ENCODE measurements at regions not wholly inside any gene's neighbourhood (a gene's known extent, or its start where the extent isn't known, plus 50 kb on each side); places are given as distances from the start of the nearest gene placed in this dataset.

DNA sequence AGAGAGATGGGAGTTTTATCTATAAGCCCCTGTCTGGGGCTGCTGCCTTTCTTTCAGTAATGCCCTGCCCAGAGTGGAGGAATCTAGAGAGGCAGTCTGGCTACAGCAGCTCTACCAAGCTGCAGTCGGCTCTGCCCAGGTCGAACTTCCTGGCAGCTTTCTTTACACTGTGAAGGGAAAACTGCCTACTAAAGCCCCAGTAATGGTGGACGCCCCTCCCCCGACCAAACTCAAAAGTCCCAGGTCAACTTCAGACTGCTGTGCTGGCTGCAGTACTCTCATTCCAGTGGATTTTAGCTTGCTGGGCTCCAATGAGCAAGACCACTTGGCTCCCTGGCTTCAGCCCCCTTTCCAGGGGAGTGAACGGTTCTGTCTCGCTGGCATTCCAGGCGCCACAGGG lies 65.9 kb upstream of the RARB start:
- Histone ChIP-seq H3K9me3 (peaks cover 3% of the 10 kb centered on the region), H3K4me3 (no peak overlapping the region), H3K4me1 (ENCODE audit: low read depth) (no peaks in the 10 kb centered on the region), H3K36me3 (ENCODE audit: low read depth) (no peaks in the 10 kb centered on the region)
- ATAC-seq (no peak), DNase-seq (no peak)
- intact Hi-C loops (cut with DNase I, micrococcal nuclease), result no loop called here
- TF ChIP-seq, protein P1, sequence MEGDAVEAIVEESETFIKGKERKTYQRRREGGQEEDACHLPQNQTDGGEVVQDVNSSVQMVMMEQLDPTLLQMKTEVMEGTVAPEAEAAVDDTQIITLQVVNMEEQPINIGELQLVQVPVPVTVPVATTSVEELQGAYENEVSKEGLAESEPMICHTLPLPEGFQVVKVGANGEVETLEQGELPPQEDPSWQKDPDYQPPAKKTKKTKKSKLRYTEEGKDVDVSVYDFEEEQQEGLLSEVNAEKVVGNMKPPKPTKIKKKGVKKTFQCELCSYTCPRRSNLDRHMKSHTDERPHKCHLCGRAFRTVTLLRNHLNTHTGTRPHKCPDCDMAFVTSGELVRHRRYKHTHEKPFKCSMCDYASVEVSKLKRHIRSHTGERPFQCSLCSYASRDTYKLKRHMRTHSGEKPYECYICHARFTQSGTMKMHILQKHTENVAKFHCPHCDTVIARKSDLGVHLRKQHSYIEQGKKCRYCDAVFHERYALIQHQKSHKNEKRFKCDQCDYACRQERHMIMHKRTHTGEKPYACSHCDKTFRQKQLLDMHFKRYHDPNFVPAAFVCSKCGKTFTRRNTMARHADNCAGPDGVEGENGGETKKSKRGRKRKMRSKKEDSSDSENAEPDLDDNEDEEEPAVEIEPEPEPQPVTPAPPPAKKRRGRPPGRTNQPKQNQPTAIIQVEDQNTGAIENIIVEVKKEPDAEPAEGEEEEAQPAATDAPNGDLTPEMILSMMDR (IDR thresholded peaks at IDR 0.05), result no peak

DNA sequence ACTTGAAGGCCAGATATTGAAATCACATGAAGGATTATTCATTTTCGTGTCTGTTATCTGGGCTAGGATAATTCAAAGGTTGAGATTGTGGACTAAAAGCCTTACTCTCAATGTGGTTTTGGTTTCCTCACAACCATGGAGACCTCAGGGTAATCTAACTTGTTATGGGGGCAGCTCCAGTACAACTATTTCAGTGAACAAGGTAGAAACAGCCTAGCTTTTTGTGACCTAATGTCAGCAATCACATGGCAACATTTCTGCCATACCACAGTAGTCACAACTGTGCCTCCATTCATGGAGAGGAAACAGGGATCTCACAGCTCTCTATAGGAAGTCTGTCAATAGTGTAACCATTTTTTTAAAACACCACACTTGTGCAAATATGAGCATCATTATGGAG lies 62.4 kb upstream of the RARB start:
- intact Hi-C loops (cut with DNase I, micrococcal nuclease), result no loop called here
- Histone ChIP-seq H3K4me1 (ENCODE audit: low read depth) (no peaks in the 10 kb centered on the region), H3K4me3 (no peak overlapping the region), H3K36me3 (ENCODE audit: low read depth) (no peaks in the 10 kb centered on the region), H3K9me3 (no peaks in the 10 kb centered on the region)
- DNase-seq (no peak), ATAC-seq (no peak)
- TF ChIP-seq, protein P1 (IDR thresholded peaks at IDR 0.05), result no peak

DNA sequence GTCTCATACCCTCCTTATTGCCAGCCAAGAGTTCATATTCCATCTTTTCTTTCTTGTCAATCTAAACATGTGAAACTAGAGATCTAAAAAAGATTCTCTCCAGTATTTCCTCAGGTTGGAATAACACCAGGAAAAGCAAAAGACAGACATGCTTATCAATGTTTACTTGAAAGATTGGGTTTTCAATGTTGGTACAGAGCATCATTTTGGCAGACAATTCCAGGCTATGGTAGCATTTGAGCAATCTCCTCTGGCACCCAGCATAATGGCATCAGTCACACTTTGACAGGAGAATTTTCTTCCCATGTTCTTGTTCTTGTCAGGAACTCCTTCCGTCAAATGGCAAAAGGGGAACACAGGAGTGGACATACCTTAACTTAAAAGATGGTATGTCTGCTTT lies 61.0 kb upstream of the RARB start:
- TF ChIP-seq, protein P1 (IDR thresholded peaks at IDR 0.05), result no peak

DNA sequence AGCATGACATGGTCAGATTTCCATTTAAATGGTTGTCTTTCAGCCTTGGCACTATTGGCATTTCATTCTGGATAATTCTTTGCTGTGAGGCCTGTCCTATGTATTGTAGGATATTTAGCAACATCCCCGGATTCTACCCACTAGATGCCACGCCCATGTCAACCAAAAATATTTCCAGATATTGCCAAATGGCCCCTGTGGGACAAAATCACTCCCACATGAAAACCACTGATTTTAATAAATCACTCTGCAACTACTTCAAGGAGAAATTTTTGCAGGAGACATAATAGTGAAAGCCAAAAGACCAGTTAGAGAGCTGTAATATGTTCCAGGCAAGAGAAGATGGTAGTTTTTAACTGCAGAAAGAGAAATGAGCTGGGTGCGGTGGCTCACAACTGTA lies 55.9 kb upstream of the RARB start:
- Histone ChIP-seq H3K4me3 (no peak overlapping the region), H3K9me3 (no peaks in the 10 kb centered on the region), H3K36me3 (ENCODE audit: low read depth) (no peaks in the 10 kb centered on the region), H3K4me1 (ENCODE audit: low read depth) (no peaks in the 10 kb centered on the region)
- DNase-seq, result no peak
- TF ChIP-seq, protein P1 (IDR thresholded peaks at IDR 0.05), result no peak
- intact Hi-C loops (cut with DNase I, micrococcal nuclease), result no loop called here
- no peak for ATAC-seq

More for the DNA sequence above, 61.0 kb upstream of the RARB start:
- intact Hi-C loops (cut with DNase I, micrococcal nuclease), result no loop called here
- ATAC-seq (no peak), DNase-seq (no peak)
- no peaks in the 10 kb centered on the region for H3K4me1 ChIP-seq (ENCODE audit: low read depth)
- no peaks in the 10 kb centered on the region for H3K9me3 ChIP-seq
- H3K36me3 ChIP-seq (ENCODE audit: low read depth), result no peaks in the 10 kb centered on the region
- no peak overlapping the region for H3K4me3 ChIP-seq

DNA sequence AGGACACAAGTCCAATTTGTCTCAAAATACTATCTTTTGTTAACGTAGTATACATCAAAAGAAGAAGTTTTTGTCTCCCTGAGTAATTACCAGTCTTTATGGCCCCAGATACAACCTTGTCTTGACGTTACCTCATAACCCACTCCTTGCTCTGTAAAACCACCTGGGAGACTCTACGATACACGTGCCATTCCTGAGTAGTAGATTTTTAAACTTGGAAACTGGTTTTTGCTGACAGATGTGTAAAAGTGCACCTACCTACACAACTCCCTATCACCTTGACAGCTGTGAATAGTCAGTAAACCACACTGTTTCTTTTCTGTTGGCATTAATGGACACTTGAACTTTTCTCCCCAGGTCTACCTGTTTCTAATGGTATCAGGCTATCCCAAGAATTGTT lies 51.7 kb upstream of the RARB start:
- DNase-seq, result no peak
- TF ChIP-seq, protein P1 (IDR thresholded peaks at IDR 0.05), result no peak
- intact Hi-C loops (cut with DNase I, micrococcal nuclease), result no loop called here
- Histone ChIP-seq H3K9me3 (no peaks in the 10 kb centered on the region), H3K36me3 (ENCODE audit: low read depth) (no peaks in the 10 kb centered on the region), H3K4me1 (ENCODE audit: low read depth) (no peaks in the 10 kb centered on the region), H3K4me3 (no peak overlapping the region)
- no peak for ATAC-seq

DNA sequence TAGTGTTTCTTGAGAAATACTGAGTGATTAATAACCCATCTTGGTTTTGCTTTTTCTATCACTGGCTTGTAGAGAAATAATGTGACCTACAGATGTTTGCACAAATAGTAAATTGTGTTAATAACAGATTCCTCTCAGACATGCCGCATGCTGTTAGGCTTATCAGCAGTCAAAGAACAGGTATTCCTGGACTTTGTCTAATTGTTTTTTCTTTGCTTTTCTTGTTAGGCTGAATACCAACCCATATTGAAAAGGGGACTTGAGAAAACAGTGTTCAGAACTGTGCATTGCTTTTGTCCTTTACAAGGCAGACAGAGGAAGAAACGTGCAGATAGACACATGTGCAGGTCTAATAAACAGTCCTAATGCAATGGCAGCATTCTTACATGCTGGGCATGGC lies 51.0 kb upstream of the RARB start:
- Histone ChIP-seq H3K4me3 (no peak overlapping the region), H3K36me3 (ENCODE audit: low read depth) (no peaks in the 10 kb centered on the region), H3K9me3 (no peaks in the 10 kb centered on the region), H3K4me1 (ENCODE audit: low read depth) (no peaks in the 10 kb centered on the region)
- DNase-seq (no peak), ATAC-seq (no peak)
- intact Hi-C loops (cut with DNase I, micrococcal nuclease), result no loop called here
- TF ChIP-seq, protein P1 (IDR thresholded peaks at IDR 0.05), result no peak

Data from mucosa of descending colon (tissue), 3 donors.